ENCODE measurements at regions not wholly inside any gene's neighbourhood (a gene's known extent, or its start where the extent isn't known, plus 50 kb on each side); places are given as distances from the start of the nearest gene placed in this dataset.

GRCh38 chr2:234565842-234566619, 69.2 kb upstream of the ARL4C start:
- TF ChIP-seq CTCF (IDR thresholded peaks at IDR 0.05), result no peak
- no peak for TF ChIP-seq POLR2A (IDR thresholded peaks at IDR 0.05; ENCODE audit: low read length)
- no peak for TF ChIP-seq CHD4 (IDR thresholded peaks at IDR 0.05; ENCODE audit: borderline replicate concordance)
- no peak for TF ChIP-seq CEBPB (IDR thresholded peaks at IDR 0.05)
- no peak for TF ChIP-seq REST (IDR thresholded peaks at IDR 0.05)
- TF ChIP-seq RAD21 (conservative IDR thresholded peaks at IDR 0.05 in 1 of 2, IDR thresholded peaks at IDR 0.05 in 1 of 2), result no peak
- no peak for TF ChIP-seq MAX (IDR thresholded peaks at IDR 0.05)
- no peak for TF ChIP-seq RCOR1 (IDR thresholded peaks at IDR 0.05; ENCODE audit: low read depth, low read length)
- TF ChIP-seq MAZ (IDR thresholded peaks at IDR 0.05; ENCODE audit: borderline replicate concordance, low read depth, low read length), result no peak
